WTC11 (cell line): ENCODE measurements at regions not wholly inside any gene's neighbourhood (a gene's known extent, or its start where the extent isn't known, plus 50 kb on each side); places are given as distances from the start of the nearest gene placed in this dataset.

Experiments used
- ATAC-seq: fragments of 200-7000 bp; cut with Tn5 transposase; 2 replicates; pipeline ENCODE4 v1.10.0; 2021; ENCODE audit warnings: mild to moderate bottlenecking, moderate library complexity
- CTCF ChIA-PET: fragments of 300-600 bp; sonication (Branson Sonifier 250); formaldehyde crosslinking; loops from one replicate; lab custom pipeline; 2021; ENCODE audit warnings: antibody characterized with exemption; lab: Charles Lee
- POLR2A ChIA-PET: fragments of 350-600 bp; sonication (Branson Sonifier 250); formaldehyde crosslinking; loops from one replicate; lab custom pipeline; 2021; ENCODE audit warnings: antibody characterized with exemption; lab: Charles Lee
- DNase-seq: peaks from one replicate; pipeline ENCODE4 v3.0.0; 2021; ENCODE audit warnings: low spot score
- H3K27ac Mint-ChIP-seq: 2 replicates; pipeline ENCODE4 v1.8.0; 2021; ENCODE audit warnings: mixed read lengths
- H3K27me3 Mint-ChIP-seq: 2 replicates; pipeline ENCODE4 v1.8.0; 2021; ENCODE audit warnings: low read depth, mild to moderate bottlenecking, moderate library complexity, mixed read lengths
- H3K36me3 Mint-ChIP-seq: 2 replicates; pipeline ENCODE4 v1.8.0; 2021; ENCODE audit warnings: mixed read lengths
- H3K4me1 Mint-ChIP-seq: 2 replicates; pipeline ENCODE4 v1.8.0; 2022; ENCODE audit warnings: mixed read lengths
- H3K4me3 Mint-ChIP-seq: 2 replicates; pipeline ENCODE4 v1.8.0; 2021; ENCODE audit warnings: mild to moderate bottlenecking, moderate library complexity, mixed read lengths
- H3K9me3 Mint-ChIP-seq: 2 replicates; pipeline ENCODE4 v1.8.0; 2021; ENCODE audit warnings: mixed read lengths
- ELF4 ChIP-seq: sonication (generic); formaldehyde crosslinking; IDR thresholded peaks from 2 replicates; pipeline ENCODE4 v1.8.1; 2022; ENCODE audit warnings: low read depth, mild to moderate bottlenecking, moderate library complexity, missing genetic modification reagents
- EMX1 ChIP-seq: fragments of 250-450 bp; sonication (Bioruptor Pico); IDR thresholded peaks from 2 replicates; pipeline ENCODE4 v1.8.0; 2021; ENCODE audit warnings: mild to moderate bottlenecking
- NR1H2 ChIP-seq: sonication (generic); formaldehyde crosslinking; IDR thresholded peaks from 2 replicates; pipeline ENCODE4 v1.9.0; 2021; ENCODE audit warnings: mild to moderate bottlenecking, moderate library complexity, missing genetic modification reagents
- NR2C2 ChIP-seq: sonication (generic); formaldehyde crosslinking; IDR thresholded peaks from 2 replicates; pipeline ENCODE4 v1.8.0; 2022; ENCODE audit warnings: mild to moderate bottlenecking, missing genetic modification reagents
- SMAD3 ChIP-seq: sonication (generic); formaldehyde crosslinking; IDR thresholded peaks from 2 replicates; pipeline ENCODE4 v1.8.0; 2022; ENCODE audit warnings: missing genetic modification reagents, mild to moderate bottlenecking, borderline replicate concordance
- ZNF138 ChIP-seq: sonication (generic); formaldehyde crosslinking; conservative IDR thresholded peaks from 2 replicates; pipeline ENCODE4 v1.8.1; 2022; ENCODE audit warnings: mild to moderate bottlenecking, moderate library complexity, missing genetic modification reagents
- ZNF219 ChIP-seq: sonication (generic); formaldehyde crosslinking; IDR thresholded peaks from 2 replicates; pipeline ENCODE4 v1.8.0; 2023; ENCODE audit warnings: missing genetic modification reagents, mild to moderate bottlenecking, borderline replicate concordance
- ZNF263 ChIP-seq: sonication (generic); formaldehyde crosslinking; IDR thresholded peaks from 2 replicates; pipeline ENCODE4 v1.8.1; 2022; ENCODE audit warnings: low read depth, mild to moderate bottlenecking, moderate library complexity, missing genetic modification reagents
- ZNF671 ChIP-seq: fragments of 250-450 bp; sonication (Bioruptor Pico); IDR thresholded peaks from 2 replicates; pipeline ENCODE4 v1.8.0; 2021; ENCODE audit warnings: mild to moderate bottlenecking
- TF ChIP-seq, protein P1 (sequence below): sonication (generic); formaldehyde crosslinking; IDR thresholded peaks from 2 replicates; pipeline ENCODE4 v1.8.1; 2022; ENCODE audit warnings: mild to moderate bottlenecking, missing genetic modification reagents, moderate library complexity, borderline replicate concordance
- TF ChIP-seq, protein P2 (sequence below): fragments of 250-450 bp; sonication (Bioruptor Pico); IDR thresholded peaks from 2 replicates; pipeline ENCODE4 v1.9.0; 2021; ENCODE audit warnings: mild to moderate bottlenecking, borderline replicate concordance
- TF ChIP-seq, protein P3 (sequence below): fragments of 250-450 bp; sonication (Bioruptor Pico); IDR thresholded peaks from 2 replicates; pipeline ENCODE4 v1.9.0; 2021; ENCODE audit warnings: mild to moderate bottlenecking
- TF ChIP-seq, protein P4 (sequence below): sonication (generic); formaldehyde crosslinking; IDR thresholded peaks from 2 replicates; pipeline ENCODE4 v1.8.0; 2022; ENCODE audit warnings: mild to moderate bottlenecking, missing genetic modification reagents
- TF ChIP-seq, protein P5 (sequence below): sonication (generic); formaldehyde crosslinking; IDR thresholded peaks from 2 replicates; pipeline ENCODE4 v1.8.0; 2023; ENCODE audit warnings: mild to moderate bottlenecking, missing genetic modification reagents

DNA sequence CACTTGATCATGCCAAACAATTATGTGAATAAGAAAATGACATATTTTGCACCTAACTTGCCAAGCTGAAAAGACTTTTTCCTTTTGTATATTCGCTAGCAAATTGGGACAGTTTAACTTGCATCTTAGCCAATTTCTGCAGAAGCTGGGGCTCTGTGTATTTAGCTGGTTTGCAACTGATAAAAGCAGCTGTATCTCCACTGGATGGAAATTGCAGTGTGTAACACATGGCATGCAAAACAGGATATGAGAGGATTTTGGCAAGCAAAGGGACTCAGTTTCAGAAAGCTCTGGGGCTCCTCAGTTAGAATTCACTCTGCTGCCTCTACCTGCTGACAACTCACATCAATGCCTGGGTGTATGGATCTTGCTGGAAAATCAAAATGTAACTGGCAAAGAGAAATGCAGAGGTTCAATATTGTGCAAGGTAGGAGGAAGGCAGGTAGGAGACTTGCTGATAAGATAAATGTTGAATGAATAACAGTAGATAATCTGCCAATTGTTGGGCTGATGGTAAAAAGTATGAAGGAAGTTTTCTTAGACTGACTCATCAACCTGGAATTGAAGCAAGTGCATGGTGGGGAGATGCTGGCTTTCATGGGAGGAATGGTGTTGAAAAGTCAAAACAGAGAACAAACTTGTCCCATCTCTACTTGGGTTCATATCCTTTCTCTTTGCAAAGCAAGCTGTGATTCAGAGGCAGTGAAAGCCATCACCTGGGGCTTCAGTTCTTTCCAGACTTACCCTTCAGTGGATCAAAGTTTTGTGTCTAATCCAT lies 546.9 kb upstream of the AMELY start:
- CTCF ChIA-PET = no interaction called here
- H3K27ac Mint-ChIP-seq = no peak overlapping the region
- no peak overlapping the region for H3K4me3 Mint-ChIP-seq
- no peaks in the 10 kb centered on the region for H3K9me3 Mint-ChIP-seq
- DNase-seq (no peak), ATAC-seq (no peak)
- no peaks in the 10 kb centered on the region for H3K27me3 Mint-ChIP-seq
- no peaks in the 10 kb centered on the region for H3K4me1 Mint-ChIP-seq
- no peaks in the 10 kb centered on the region for H3K36me3 Mint-ChIP-seq
- TF ChIP-seq, protein P1, sequence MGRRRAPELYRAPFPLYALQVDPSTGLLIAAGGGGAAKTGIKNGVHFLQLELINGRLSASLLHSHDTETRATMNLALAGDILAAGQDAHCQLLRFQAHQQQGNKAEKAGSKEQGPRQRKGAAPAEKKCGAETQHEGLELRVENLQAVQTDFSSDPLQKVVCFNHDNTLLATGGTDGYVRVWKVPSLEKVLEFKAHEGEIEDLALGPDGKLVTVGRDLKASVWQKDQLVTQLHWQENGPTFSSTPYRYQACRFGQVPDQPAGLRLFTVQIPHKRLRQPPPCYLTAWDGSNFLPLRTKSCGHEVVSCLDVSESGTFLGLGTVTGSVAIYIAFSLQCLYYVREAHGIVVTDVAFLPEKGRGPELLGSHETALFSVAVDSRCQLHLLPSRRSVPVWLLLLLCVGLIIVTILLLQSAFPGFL (CRISPR knock-in tag) = no peak
- TF ChIP-seq EMX1 (CRISPR knock-in tag) (no peak), ZNF263 (CRISPR knock-in tag) (no peak), ELF4 (CRISPR knock-in tag) (no peak), NR2C2 (CRISPR knock-in tag) (no peak), ZNF671 (CRISPR knock-in tag) (no peak)
- TF ChIP-seq, protein P2, sequence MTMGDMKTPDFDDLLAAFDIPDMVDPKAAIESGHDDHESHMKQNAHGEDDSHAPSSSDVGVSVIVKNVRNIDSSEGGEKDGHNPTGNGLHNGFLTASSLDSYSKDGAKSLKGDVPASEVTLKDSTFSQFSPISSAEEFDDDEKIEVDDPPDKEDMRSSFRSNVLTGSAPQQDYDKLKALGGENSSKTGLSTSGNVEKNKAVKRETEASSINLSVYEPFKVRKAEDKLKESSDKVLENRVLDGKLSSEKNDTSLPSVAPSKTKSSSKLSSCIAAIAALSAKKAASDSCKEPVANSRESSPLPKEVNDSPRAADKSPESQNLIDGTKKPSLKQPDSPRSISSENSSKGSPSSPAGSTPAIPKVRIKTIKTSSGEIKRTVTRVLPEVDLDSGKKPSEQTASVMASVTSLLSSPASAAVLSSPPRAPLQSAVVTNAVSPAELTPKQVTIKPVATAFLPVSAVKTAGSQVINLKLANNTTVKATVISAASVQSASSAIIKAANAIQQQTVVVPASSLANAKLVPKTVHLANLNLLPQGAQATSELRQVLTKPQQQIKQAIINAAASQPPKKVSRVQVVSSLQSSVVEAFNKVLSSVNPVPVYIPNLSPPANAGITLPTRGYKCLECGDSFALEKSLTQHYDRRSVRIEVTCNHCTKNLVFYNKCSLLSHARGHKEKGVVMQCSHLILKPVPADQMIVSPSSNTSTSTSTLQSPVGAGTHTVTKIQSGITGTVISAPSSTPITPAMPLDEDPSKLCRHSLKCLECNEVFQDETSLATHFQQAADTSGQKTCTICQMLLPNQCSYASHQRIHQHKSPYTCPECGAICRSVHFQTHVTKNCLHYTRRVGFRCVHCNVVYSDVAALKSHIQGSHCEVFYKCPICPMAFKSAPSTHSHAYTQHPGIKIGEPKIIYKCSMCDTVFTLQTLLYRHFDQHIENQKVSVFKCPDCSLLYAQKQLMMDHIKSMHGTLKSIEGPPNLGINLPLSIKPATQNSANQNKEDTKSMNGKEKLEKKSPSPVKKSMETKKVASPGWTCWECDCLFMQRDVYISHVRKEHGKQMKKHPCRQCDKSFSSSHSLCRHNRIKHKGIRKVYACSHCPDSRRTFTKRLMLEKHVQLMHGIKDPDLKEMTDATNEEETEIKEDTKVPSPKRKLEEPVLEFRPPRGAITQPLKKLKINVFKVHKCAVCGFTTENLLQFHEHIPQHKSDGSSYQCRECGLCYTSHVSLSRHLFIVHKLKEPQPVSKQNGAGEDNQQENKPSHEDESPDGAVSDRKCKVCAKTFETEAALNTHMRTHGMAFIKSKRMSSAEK (CRISPR knock-in tag) = no peak
- TF ChIP-seq, protein P3, sequence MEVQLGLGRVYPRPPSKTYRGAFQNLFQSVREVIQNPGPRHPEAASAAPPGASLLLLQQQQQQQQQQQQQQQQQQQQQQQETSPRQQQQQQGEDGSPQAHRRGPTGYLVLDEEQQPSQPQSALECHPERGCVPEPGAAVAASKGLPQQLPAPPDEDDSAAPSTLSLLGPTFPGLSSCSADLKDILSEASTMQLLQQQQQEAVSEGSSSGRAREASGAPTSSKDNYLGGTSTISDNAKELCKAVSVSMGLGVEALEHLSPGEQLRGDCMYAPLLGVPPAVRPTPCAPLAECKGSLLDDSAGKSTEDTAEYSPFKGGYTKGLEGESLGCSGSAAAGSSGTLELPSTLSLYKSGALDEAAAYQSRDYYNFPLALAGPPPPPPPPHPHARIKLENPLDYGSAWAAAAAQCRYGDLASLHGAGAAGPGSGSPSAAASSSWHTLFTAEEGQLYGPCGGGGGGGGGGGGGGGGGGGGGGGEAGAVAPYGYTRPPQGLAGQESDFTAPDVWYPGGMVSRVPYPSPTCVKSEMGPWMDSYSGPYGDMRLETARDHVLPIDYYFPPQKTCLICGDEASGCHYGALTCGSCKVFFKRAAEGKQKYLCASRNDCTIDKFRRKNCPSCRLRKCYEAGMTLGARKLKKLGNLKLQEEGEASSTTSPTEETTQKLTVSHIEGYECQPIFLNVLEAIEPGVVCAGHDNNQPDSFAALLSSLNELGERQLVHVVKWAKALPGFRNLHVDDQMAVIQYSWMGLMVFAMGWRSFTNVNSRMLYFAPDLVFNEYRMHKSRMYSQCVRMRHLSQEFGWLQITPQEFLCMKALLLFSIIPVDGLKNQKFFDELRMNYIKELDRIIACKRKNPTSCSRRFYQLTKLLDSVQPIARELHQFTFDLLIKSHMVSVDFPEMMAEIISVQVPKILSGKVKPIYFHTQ = no peak
- POLR2A ChIA-PET = no interaction called here

DNA sequence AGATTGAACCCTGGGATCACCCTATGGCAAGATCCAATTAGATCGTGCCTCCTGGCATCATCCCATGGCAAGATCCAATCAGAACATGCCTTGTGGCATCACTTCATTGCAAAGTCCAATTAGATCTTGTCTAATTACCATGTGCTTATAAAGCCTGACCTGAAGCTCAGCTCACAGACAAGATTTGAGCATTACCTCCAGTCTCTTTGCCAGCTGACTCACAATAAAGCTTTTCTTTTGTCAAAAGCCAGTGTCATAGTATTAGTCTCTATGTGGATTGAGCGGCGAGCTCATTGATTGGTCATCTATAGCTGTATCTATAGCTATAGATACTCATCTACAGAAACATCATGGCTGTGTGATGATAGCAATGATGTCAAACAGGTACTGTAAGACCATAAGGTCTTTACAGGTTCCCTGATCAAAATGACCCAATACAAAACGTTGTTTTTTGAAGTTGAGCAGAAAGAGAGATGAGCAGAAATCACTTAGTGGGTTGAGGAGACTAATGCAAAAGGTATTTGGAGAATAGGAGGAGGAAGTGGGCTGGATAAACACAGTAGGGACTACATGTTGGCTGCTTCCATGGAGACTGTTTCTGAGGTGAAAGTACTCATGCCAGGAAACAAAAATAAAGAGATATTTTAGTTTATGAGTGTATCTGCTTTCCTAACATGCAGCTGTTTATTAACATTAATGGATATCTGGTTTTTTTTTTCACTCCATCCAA lies 545.9 kb upstream of the AMELY start:
- Mint-ChIP-seq H3K4me1 (no peaks in the 10 kb centered on the region), H3K4me3 (no peak overlapping the region), H3K27ac (no peak overlapping the region), H3K27me3 (no peaks in the 10 kb centered on the region), H3K9me3 (no peaks in the 10 kb centered on the region), H3K36me3 (no peaks in the 10 kb centered on the region)
- no peak for ATAC-seq
- TF ChIP-seq EMX1 (CRISPR knock-in tag) (no peak), ZNF219 (CRISPR knock-in tag) (no peak), ZNF138 (CRISPR knock-in tag) (no peak), SMAD3 (CRISPR knock-in tag) (no peak), NR1H2 (CRISPR knock-in tag) (no peak)
- TF ChIP-seq, protein P4, sequence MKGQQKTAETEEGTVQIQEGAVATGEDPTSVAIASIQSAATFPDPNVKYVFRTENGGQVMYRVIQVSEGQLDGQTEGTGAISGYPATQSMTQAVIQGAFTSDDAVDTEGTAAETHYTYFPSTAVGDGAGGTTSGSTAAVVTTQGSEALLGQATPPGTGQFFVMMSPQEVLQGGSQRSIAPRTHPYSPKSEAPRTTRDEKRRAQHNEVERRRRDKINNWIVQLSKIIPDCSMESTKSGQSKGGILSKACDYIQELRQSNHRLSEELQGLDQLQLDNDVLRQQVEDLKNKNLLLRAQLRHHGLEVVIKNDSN (CRISPR knock-in tag) = no peak
- TF ChIP-seq, protein P1 (CRISPR knock-in tag) = no peak
- TF ChIP-seq, protein P5, sequence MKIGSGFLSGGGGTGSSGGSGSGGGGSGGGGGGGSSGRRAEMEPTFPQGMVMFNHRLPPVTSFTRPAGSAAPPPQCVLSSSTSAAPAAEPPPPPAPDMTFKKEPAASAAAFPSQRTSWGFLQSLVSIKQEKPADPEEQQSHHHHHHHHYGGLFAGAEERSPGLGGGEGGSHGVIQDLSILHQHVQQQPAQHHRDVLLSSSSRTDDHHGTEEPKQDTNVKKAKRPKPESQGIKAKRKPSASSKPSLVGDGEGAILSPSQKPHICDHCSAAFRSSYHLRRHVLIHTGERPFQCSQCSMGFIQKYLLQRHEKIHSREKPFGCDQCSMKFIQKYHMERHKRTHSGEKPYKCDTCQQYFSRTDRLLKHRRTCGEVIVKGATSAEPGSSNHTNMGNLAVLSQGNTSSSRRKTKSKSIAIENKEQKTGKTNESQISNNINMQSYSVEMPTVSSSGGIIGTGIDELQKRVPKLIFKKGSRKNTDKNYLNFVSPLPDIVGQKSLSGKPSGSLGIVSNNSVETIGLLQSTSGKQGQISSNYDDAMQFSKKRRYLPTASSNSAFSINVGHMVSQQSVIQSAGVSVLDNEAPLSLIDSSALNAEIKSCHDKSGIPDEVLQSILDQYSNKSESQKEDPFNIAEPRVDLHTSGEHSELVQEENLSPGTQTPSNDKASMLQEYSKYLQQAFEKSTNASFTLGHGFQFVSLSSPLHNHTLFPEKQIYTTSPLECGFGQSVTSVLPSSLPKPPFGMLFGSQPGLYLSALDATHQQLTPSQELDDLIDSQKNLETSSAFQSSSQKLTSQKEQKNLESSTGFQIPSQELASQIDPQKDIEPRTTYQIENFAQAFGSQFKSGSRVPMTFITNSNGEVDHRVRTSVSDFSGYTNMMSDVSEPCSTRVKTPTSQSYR (CRISPR knock-in tag) = no peak
- TF ChIP-seq, protein P2 (CRISPR knock-in tag) = no peak
- POLR2A ChIA-PET = no interaction called here
- CTCF ChIA-PET = no interaction called here
- DNase-seq = no peak
